ENCODE measurements at regions not wholly inside any gene's neighbourhood (a gene's known extent, or its start where the extent isn't known, plus 50 kb on each side); places are given as distances from the start of the nearest gene placed in this dataset.

GRCh38 chrX:42129022-42129940 lies 205.9 kb upstream of the CASK start:
- no peak overlapping the region for H3K27ac ChIP-seq
- no peak for TF ChIP-seq CTCF (conservative IDR thresholded peaks at IDR 0.05)

DNA sequence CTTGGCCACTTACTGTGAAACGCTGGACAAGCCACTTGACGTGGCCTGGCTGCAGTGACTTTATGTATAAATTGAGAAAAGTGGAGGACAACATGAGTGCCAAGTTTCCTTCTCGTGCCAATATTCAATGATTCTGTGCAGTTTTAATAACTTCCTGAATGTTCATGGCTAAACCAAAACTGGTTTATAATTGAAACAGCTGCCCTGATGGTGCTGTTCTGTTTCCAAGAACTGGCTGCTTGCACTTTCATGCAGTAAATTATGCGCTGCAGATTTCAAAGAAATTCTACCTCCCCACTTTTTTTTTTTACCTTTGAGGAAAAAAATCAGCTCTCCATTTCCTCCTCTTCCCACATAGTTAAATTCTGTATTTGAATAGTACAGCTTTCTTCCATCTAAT lies 205.2 kb upstream of the CASK start:
- H3K27ac ChIP-seq = no peak overlapping the region
- no peak for TF ChIP-seq CTCF (conservative IDR thresholded peaks at IDR 0.05)

- H3K27ac ChIP-seq = no peak overlapping the region
- no peak for TF ChIP-seq CTCF (conservative IDR thresholded peaks at IDR 0.05)
Measured at GRCh38 chrX:42128020-42128419, 204.7 kb upstream of the CASK start.

DNA sequence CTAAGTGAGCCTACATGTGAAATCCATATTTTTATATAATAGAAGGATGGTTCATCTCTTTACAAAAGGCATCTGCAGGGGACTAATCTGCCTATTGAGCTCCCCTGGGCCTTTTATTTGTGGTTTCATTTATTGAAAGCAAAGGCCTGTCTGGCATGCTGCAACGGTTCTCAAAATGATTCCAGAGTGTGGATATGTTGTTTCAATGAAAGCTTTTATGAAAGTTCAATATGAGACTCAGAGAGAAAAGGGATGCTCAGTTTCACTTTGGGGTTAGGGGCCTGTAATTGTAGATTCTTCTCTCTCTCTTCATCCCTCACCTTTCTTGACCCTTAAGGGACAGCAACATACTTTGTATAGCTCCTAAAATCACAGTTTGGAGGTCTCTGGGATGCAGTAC lies 204.2 kb upstream of the CASK start:
- H3K27ac ChIP-seq = no peak overlapping the region
- TF ChIP-seq CTCF (conservative IDR thresholded peaks at IDR 0.05) = no peak

- TF ChIP-seq CTCF (conservative IDR thresholded peaks at IDR 0.05) = no peak
- H3K27ac ChIP-seq = no peak overlapping the region
Measured at GRCh38 chrX:42123369-42123768, 200.0 kb upstream of the CASK start.

DNA sequence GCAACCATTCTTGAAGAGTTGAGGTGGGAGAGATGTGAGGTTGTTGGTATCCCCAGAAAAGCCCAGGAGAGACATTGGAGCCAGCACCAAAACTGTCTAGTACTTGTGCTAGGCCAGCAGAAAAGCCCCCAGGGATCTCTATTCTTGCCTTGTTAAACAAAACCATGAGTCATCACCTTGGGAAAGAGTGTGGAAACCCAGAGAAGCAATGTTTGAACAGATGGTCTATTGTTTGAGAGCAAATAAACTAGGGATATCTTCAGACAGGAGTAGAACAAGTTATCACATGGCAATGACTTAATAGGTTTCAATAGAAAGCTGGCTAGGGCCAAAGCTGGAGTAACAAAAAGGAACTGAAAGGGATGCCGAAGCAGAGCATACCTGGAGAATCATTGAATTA lies 195.7 kb upstream of the CASK start:
- no peak overlapping the region for H3K27ac ChIP-seq
- TF ChIP-seq CTCF (conservative IDR thresholded peaks at IDR 0.05) = no peak

DNA sequence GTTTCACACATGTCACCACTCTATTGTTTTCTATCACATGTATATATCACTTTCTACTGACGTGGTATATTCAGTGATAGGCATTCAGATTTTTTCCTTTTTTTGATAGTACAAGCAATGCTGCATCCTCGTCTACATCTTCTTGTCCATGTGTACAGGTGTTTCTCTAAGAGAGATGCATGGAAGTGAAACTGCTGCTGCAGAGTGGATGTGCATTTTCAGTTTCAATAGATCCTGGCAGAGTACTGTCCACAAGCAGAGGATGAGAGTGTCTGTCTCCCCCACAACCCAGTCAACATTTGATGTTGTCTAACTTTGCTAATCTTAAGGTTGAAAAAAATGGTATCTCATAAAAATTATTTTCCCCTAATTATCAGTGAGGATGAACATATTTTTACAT lies 194.0 kb upstream of the CASK start:
- no peak overlapping the region for H3K27ac ChIP-seq
- no peak for TF ChIP-seq CTCF (conservative IDR thresholded peaks at IDR 0.05)
